ENCODE measurements at regions not wholly inside any gene's neighbourhood (a gene's known extent, or its start where the extent isn't known, plus 50 kb on each side); places are given as distances from the start of the nearest gene placed in this dataset.

- TF ChIP-seq CTCF (IDR thresholded peaks at IDR 0.05) (no peak), POLR2A (IDR thresholded peaks at IDR 0.05) (no peak)
Observed at GRCh38 chr1:99500541-99500940, 145.4 kb upstream of the PALMD start.

Data from gastroesophageal sphincter (tissue), 3 donors.